ENCODE measurements at regions not wholly inside any gene's neighbourhood (a gene's known extent, or its start where the extent isn't known, plus 50 kb on each side); places are given as distances from the start of the nearest gene placed in this dataset.

GRCh38 chr4:175560604-175561003 is 251.5 kb downstream of the GPM6A start:
- Mint-ChIP-seq H3K27ac (no peak overlapping the region), H3K4me1 (peaks cover 20% of the 10 kb centered on the region), H3K36me3 (ENCODE audit: low read depth) (no peaks in the 10 kb centered on the region), H3K4me3 (no peak overlapping the region), H3K27me3 (ENCODE audit: insufficient read depth, low read depth, poor library complexity) (peaks cover 2% of the 10 kb centered on the region), H3K9me3 (no peaks in the 10 kb centered on the region)
- Histone ChIP-seq H3K27me3 (ENCODE audit: insufficient read depth) (no peaks in the 10 kb centered on the region), H2AFZ (no peak overlapping the region), H4K20me1 (replicated peaks; ENCODE audit: insufficient read depth) (no peaks in the 10 kb centered on the region), H3K4me1 (ENCODE audit: insufficient read depth) (peaks cover 14% of the 10 kb centered on the region), H3K36me3 (ENCODE audit: insufficient read depth) (no peaks in the 10 kb centered on the region), H3K4me3 (no peak overlapping the region), H3K9me2 (ENCODE audit: insufficient read depth) (no peaks in the 10 kb centered on the region), H3K79me2 (replicated peaks; ENCODE audit: insufficient read depth) (no peaks in the 10 kb centered on the region), H3K27ac (ENCODE audit: low read depth) (no peak overlapping the region), H3F3A (replicated peaks; ENCODE audit: low read depth) (no peaks in the 10 kb centered on the region), H3K4me2 (no peak overlapping the region)
- ATAC-seq (no peak), DNase-seq (ENCODE audit: low spot score) (peak; percentile 36)
- TF ChIP-seq ZNF114 (CRISPR knock-in tag; IDR thresholded peaks at IDR 0.05) (no peak), CTCF (conservative IDR thresholded peaks at IDR 0.05; ENCODE audit: low read depth in 2 of 2) (peak; percentile 52 to 61), ZNF331 (CRISPR knock-in tag; IDR thresholded peaks at IDR 0.05; ENCODE audit: low read depth) (no peak), REST (IDR thresholded peaks at IDR 0.05; ENCODE audit: unreplicated experiment) (no peak)

GRCh38 chr4:175561696-175562095 is 250.4 kb downstream of the GPM6A start:
- H3K4me3 Mint-ChIP-seq, result no peak overlapping the region
- no peaks in the 10 kb centered on the region for H3K36me3 ChIP-seq (ENCODE audit: insufficient read depth)
- no peak overlapping the region for H3K4me3 ChIP-seq
- no peaks in the 10 kb centered on the region for H3K9me2 ChIP-seq (ENCODE audit: insufficient read depth)
- no peak for ATAC-seq
- peaks cover 2% of the 10 kb centered on the region for H3K27me3 Mint-ChIP-seq (ENCODE audit: insufficient read depth, low read depth, poor library complexity)
- H3K27me3 ChIP-seq (ENCODE audit: insufficient read depth), result no peaks in the 10 kb centered on the region
- no peaks in the 10 kb centered on the region for H4K20me1 ChIP-seq (replicated peaks; ENCODE audit: insufficient read depth)
- peaks cover 20% of the 10 kb centered on the region for H3K4me1 Mint-ChIP-seq
- H3K27ac Mint-ChIP-seq, result no peak overlapping the region
- no peak overlapping the region for H2AFZ ChIP-seq
- H3K9me3 Mint-ChIP-seq, result no peaks in the 10 kb centered on the region
- H3K4me2 ChIP-seq, result no peak overlapping the region
- no peak for DNase-seq (ENCODE audit: low spot score)
- no peaks in the 10 kb centered on the region for H3K36me3 Mint-ChIP-seq (ENCODE audit: low read depth)
- no peak overlapping the region for H3K27ac ChIP-seq (ENCODE audit: low read depth)
- peaks cover 14% of the 10 kb centered on the region for H3K4me1 ChIP-seq (ENCODE audit: insufficient read depth)
- no peaks in the 10 kb centered on the region for H3F3A ChIP-seq (replicated peaks; ENCODE audit: low read depth)
- H3K79me2 ChIP-seq (replicated peaks; ENCODE audit: insufficient read depth), result no peaks in the 10 kb centered on the region
- TF ChIP-seq ZNF114 (CRISPR knock-in tag; IDR thresholded peaks at IDR 0.05) (no peak), POLR2AphosphoS5 (IDR thresholded peaks at IDR 0.05; ENCODE audit: low read depth) (no peak), ZNF331 (CRISPR knock-in tag; IDR thresholded peaks at IDR 0.05; ENCODE audit: low read depth) (no peak), CREB1 (CRISPR knock-in tag; IDR thresholded peaks at IDR 0.05; ENCODE audit: low read depth) (no peak), EZH2 (IDR thresholded peaks at IDR 0.05; ENCODE audit: low read depth, unreplicated experiment) (no peak), ZNF462 (CRISPR knock-in tag; IDR thresholded peaks at IDR 0.05) (no peak), STAT1 (IDR thresholded peaks at IDR 0.05; ENCODE audit: unreplicated experiment) (no peak), ETS1 (IDR thresholded peaks at IDR 0.05) (no peak)

All from GM23338 (cell line).